ENCODE measurements at regions not wholly inside any gene's neighbourhood (a gene's known extent, or its start where the extent isn't known, plus 50 kb on each side); places are given as distances from the start of the nearest gene placed in this dataset.
"Not testable (repeated sequence)": the region's sequence is repeated elsewhere in the genome, so short reads cannot be mapped to it uniquely, and the experiment has no call there.

DNA sequence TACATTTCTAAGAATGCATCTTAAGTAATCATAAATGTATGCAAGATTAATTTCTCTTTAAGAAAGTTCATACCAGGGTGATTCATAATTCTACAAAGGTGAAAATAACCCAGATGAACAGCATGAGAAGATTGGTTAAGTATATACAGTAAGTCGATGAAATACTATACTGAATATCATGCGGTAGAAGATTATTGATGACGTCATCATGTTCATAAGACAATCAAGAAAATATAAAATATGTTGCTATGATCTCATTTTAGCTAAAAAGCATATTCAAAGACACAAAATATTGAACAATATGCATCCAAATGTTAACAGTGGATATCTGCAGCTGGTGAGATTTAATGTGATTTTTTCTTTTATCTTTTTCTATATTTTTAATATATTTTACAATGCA is 312.0 kb upstream of the FGF13 start:
- no peak for DNase-seq

GRCh38 chrX:139020801-139021200 is 309.3 kb upstream of the FGF13 start:
- no peak for DNase-seq

DNA sequence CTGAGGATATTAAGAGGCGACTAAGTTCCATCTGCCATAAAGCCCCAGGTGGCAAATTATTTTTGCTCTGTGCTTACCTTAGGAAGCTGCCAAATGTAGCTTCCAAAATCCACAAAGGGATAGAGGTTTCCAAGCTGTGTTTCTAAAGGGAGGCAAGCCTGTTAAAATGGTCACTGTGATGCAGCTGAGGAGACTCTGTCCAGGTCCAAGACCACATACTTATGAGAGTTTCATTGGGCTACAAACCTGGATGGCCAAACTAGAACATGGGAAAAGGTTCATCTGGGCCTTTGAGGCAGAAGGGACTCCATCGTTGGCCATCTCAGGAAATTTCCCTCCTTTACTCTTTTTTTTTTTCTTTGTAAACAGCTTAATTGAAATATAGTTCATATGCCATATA is 306.9 kb upstream of the FGF13 start:
- DNase-seq = no peak

GRCh38 chrX:139015627-139016026 is 304.1 kb upstream of the FGF13 start:
- DNase-seq = no peak

- DNase-seq = no peak
Measured at GRCh38 chrX:139008185-139008584, 296.7 kb upstream of the FGF13 start.

GRCh38 chrX:139003856-139004527 is 292.5 kb upstream of the FGF13 start:
- not testable (repeated sequence) for DNase-seq

- DNase-seq = no peak
Measured at GRCh38 chrX:139002319-139002718, 290.8 kb upstream of the FGF13 start.

GRCh38 chrX:138996268-138996667 is 284.8 kb upstream of the FGF13 start:
- DNase-seq = no peak

DNA sequence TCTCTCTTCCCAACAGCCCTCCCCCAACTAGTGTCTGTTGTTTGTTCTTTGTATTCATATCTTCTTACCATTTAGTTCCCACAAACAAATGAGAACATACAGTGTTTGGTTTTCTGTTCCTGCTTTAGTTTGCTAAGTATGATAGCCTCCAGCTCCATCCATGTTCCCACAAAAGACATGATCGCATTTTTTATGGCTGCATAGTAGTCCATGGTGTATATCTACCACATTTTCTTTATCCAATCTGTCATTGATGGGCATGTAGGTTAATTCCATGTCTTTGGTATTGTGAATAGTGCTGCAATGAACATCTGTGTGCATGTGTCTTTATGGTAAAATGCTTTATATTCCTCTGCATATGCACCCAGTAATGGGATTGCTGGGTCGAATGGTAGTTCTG is 283.9 kb upstream of the FGF13 start:
- DNase-seq = no peak

- not testable (repeated sequence) for DNase-seq
Measured at GRCh38 chrX:138990425-138990824, 278.9 kb upstream of the FGF13 start.

GRCh38 chrX:138986866-138987265 is 275.3 kb upstream of the FGF13 start:
- no peak for DNase-seq

DNA sequence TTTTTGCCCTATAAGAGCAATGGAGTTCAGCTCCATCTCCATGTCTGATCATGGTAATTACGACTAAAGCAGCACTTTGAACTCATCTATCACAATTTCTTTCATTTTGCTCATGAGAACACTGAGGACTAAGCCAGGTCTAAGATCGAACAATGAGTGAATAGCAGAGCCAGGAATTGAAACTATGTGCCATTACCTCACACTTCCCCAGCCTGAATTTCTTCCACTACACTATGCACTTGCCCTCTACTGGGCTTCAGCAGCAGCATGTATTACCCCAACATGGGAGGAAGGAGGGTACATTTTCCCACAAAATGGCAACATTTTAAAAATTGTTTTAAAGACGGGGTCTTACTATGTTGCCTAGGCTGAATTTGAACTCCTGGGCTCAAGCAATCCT is 274.7 kb upstream of the FGF13 start:
- no peak for DNase-seq

GRCh38 chrX:138982365-138982764 is 270.8 kb upstream of the FGF13 start:
- peak; percentile 38 to 54 for DNase-seq

GRCh38 chrX:138964501-138964900 is 253.0 kb upstream of the FGF13 start:
- no peak for DNase-seq

GRCh38 chrX:138962419-138962818 is 250.9 kb upstream of the FGF13 start:
- DNase-seq = not testable (repeated sequence)

- no peak for DNase-seq
Measured at GRCh38 chrX:138954976-138955375, 243.5 kb upstream of the FGF13 start.

- no peak for DNase-seq
Measured at GRCh38 chrX:138946926-138947325, 235.4 kb upstream of the FGF13 start.

DNA sequence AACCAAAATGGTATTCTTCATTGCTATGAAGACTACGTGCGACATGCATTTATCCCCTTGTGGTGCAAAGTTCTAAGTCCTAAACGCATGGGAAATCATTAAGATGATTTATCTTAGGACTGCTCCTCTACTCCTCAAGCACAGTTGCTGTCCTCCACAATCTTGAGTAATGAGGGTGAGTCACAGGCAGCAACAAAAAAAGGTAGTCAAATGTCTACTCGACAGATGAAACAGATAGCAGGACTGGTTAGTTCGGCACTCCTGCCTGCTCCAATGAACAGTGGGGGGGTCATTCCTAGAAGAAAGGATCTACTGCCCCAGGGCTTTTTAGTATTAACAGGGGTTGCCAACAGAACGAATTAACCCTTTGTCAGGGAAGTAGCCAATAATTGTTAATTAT is 233.7 kb upstream of the FGF13 start:
- no peak for DNase-seq

DNA sequence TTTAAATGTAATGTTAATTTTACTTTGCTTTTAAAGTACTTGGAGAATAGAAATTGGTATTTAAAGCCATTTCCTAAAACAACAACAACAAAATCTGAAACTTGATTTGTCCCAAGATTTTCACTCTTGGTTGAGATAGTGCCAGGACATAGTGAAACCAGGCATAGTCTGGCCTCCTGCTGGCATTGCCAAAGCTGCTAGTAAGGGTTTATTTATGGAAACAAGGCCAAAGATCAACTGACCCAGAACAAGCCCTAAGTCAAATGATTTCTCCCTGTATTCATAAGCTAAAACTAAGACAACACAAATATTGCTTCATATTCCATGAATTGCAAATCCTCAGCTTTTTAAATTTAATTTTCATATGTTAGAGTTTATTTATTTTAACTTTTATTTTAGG is 227.5 kb upstream of the FGF13 start:
- no peak for DNase-seq

GRCh38 chrX:138938003-138938402 is 226.5 kb upstream of the FGF13 start:
- no peak for DNase-seq

- no peak for DNase-seq
Measured at GRCh38 chrX:138931212-138931611, 219.7 kb upstream of the FGF13 start.

DNA sequence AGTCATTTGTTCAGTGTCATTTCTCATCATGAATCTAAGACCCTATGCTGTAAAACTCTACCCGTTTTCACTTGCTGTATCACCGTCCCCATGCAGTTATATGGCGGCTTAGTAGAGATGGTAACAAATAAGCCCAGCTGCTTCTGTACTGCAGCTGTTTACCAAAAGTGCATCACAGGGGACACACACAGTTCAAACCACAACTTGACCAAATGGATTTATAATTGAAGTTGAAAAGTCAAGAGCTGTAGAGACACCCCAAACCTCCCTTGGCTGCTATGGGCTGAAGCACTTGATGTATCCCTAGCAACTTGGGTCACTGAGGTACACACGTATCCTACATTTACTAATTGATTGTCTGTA is 219.0 kb upstream of the FGF13 start:
- no peak for DNase-seq

DNA sequence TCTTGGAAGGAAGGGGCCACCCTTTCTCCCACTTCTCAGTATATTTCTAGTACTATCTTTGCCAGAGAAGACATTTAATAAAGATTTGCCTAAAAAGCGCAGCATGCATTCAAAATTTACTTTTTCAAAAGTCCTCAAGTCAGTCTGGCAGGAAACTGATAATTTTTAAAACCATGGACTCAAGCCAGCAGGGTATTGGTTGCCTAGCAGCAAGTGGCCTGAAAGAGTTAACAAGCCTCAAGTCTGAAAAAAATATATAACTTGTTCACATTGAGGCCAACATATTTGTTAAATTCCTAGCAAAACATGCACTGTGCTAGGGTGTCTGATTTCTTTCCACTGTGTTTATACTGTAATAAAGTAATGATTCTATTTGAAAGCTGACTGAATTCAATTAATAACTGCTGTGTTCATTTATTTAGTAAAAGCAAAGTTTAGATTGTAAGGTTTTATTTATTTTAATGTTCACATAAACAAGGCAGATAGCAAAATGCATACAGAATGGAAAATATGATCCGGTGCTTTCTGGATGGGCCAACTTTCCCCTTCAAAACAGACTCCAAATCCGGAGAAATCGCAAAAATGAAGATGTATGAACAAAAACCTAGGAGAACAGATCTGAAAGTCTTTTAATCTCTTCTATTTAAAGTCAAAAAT is 218.5 kb upstream of the FGF13 start:
- DNase-seq = no peak

DNA sequence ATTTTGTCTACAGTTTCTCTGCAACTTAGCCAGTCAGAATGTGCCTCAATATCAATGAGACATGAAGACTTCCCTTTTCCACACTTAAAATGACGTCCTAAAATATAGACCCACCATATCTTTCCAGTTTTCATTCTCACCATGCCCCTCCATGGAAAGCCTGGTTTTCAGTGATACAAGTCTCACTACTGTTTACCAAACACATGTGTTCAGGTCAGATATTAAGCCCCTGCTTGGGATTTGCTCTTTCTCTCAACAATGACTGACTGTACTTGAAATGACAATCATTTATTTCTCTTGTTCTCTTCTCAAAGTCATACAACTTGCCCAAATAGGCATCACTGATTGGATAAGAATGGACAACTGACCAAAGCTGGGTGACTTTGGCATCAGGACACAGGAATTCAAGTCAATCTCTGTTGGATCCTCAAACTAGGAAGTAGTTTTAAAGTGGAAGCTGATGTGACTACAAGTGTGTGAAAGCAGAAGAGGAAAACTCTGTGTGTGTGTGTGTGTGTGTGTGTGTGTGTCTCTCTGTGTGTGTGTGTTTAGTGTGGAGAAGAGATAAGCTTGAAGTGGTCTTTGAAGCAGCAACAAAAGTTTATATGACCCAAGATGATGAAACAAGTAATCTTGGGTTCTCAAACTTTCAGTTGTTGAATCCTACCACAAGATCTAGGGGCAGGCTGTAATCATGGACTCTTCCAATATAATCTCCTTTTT is 217.4 kb upstream of the FGF13 start:
- no peak for DNase-seq

Measured in Kasumi-1 (cell line).